NCI-H2227 treated with DMSO at 0.1 percent for 48 hours (cell line): ENCODE measurements at regions not wholly inside any gene's neighbourhood (a gene's known extent, or its start where the extent isn't known, plus 50 kb on each side); places are given as distances from the start of the nearest gene placed in this dataset.

Experiments
- DNase-seq: peaks from one replicate; lab custom pipeline; 2025; lab: John Stamatoyannopoulos, UW

DNA sequence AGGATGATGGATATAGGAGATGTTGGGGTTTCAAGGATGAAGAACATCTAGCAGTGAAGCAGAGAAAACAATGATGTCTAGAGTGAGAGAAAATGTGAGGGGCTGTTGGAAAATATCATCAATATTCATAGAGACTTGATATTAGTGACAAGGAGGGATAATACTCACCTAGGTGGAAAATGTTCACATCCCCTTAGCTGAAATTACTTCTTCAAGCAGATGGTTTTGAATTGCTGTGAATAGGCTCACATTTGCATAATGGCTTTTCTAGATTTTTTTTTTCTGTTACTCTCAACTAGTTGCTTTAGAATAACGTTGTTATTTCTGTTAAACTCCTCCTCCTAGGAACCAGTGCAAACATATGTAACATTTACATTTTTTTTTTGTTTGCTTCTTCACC, 61.6 kb upstream of the MAP1B start:
- DNase-seq: no peak

DNA sequence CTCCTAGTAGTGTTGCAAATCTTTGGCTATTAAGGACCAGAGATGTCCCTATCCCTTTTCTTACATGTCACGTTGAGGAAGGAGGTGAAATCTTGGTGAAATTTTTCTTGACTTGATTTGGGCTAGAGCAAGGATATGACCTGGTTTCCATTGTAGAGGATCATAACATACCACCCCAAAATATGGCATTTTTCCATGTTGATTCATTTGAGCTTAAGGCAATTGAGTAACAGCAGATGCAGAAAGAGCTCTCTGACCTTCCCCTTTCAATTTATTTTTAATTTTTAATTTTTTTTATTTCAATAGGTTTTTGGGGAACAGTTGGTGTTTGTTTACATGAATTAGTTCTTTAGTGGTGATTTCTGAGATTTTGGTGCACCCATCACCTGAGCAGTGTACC, 61.2 kb upstream of the MAP1B start:
- no peak for DNase-seq

DNA sequence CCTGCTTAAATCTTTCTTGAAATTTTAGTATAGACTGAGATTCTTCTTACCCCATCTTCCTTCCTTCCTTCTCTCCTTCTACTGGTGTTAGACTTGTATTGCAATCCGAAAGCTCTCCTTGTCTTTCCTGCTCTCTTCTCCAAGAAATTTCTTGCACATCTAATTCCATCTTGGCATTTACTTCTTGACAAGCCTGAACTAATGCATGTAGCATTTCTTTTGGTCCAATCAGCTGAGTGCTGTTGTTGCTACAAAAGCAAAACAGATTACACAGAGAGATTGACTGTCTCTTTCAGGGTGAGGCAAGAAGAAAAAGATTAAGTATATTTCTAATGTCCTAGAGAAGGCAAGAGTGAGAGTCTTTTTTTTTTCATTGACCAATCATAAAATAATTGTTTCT, 51.6 kb upstream of the MAP1B start:
- no peak for DNase-seq
